GM18867 (cell line): ENCODE measurements at regions not wholly inside any gene's neighbourhood (a gene's known extent, or its start where the extent isn't known, plus 50 kb on each side); places are given as distances from the start of the nearest gene placed in this dataset.
"Not testable (repeated sequence)": the region's sequence is repeated elsewhere in the genome, so short reads cannot be mapped to it uniquely, and the experiment has no call there.

Experiments used
- ATAC-seq: cut with Tn5 transposase; IDR thresholded peaks from one replicate; pipeline ENCODE4 v1.9.1; 2021; ENCODE audit warnings: mild to moderate bottlenecking, moderate library complexity; ENCODE audit not compliant: unreplicated experiment

GRCh38 chr12:67070307-67070600, 198.9 kb upstream of the CAND1 start:
- ATAC-seq = no peak

DNA sequence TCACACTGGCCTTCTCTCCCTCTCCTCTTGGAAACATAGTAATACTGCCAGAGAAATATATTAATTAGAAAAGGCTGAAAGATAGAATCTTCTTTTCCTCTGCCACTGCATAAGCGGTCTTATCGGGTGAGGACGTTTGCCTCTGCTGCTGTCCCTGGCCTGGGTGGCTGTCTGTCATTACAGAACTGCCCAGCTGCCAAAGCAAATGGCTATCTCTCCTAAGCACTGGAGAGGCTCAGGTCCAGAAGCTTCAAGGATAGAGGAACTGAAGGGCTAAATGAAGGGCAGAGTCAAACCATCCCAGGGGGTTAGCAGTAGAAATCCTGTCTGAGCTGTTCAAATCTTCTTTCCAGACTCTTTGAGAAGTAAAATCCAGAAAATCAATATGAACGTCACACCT, 198.6 kb upstream of the CAND1 start:
- ATAC-seq = no peak

DNA sequence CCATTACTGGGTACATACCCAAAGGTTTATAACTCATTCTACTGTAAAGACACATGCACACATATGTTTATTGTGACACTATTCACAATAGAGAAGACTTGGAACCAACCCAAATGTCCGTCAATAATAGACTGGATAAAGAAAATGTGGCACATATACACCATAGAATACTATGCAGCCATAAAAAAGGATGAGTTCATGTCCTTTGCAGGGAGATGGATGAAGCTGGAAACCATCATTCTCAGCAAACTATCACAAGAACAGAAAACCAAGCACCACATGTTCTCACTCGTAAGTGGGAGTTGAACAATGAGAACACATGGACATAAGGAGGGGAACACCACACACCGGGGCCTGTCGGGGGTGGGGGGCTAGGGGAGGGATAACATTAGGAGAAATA, 196.9 kb upstream of the CAND1 start:
- ATAC-seq = not testable (repeated sequence)

DNA sequence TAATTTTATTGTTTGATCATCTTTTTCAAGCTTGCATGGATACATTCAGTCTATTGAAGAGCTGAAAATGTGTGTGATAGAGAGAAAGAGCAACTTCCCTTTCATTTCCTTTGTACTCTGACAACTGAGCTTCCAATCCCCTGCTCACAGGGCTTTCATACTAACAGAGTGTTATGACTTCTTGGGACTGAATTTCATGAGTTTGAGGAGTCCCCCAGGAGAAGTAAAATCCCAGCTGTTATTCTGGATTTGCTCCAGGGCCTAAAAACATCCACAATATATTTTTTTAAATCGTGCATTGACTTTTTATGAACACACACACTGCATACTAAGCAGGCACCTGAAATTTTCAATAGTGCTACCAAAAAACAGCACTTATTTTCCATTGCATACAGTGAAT, 195.8 kb upstream of the CAND1 start:
- ATAC-seq = no peak

DNA sequence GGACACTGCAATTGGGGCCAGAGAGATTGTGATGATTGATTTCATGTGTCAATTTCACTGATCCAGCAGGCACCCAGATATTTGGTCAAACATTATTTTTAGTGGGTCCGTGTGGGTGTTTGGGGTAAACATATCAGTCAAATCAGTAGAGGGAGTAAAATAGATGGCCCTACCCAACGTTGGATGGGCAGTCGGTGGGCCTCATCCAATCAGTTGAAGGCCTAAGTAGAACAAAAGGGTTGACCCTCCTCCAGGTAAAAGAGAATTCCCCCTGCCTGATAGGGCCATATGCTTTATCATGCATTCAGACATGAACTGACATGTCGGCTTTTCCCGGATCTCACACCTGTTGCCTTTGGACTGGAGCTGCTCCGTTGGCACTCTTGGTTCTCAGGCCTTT, 195.1 kb upstream of the CAND1 start:
- no peak for ATAC-seq

DNA sequence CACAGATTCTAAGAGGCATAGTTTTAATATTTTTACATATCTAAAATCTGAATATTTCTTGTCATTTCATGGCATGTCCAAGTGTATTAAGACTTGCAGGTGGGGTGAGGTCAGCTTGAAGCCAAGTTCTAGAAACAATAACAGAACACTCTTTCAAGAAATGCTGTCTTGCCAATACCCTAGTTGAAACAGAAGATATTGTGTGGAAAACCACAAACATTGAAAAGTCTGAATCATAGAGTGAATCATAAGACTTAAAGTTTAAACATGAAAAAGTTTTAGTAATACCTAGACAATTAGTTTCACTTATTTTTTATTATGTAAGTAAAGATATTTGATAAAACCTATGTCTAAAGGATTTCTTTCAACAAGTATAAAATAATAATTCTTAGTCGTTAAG, 191.5 kb upstream of the CAND1 start:
- ATAC-seq = no peak

- ATAC-seq = no peak
Observed at GRCh38 chr12:67078957-67079356, 190.2 kb upstream of the CAND1 start.

DNA sequence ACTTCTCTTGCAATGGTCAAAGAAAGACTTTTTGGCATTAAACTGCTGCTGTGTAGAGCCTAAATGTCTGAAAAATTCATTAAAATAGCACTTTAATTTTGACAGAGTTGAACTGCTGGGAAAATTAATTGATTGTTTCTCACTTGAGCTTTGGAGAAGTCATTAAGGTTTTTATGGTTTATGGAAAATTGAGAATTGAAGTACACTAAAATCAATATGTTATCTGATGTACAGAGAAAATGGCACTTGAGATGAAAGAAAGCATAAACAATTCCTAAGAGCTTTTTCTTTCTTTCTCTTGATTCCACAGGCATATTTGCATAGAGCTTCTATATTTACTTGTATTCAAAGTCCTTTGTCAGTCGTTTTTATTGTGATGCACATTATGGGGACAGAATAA, 188.5 kb upstream of the CAND1 start:
- ATAC-seq = no peak

DNA sequence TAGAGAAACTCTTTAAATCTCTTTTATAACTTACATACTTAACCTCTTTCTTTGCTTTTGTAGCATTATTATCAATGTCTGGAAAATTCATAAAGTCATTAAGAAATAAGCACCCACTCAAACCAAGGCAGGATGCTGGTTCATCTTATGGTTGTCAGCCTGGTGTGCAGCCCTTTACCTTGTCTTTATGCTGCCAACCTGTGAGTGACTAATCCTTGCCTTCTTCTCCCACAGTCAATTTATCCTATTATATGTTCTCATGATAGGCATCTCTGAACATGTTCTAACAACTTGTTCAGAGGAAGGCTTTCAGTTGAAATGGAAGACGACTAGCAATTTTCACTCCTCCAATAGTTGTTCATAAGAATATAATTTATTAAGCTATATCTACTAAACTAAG, 186.9 kb upstream of the CAND1 start:
- no peak for ATAC-seq

- ATAC-seq = no peak
Observed at GRCh38 chr12:67085699-67086098, 183.5 kb upstream of the CAND1 start.

DNA sequence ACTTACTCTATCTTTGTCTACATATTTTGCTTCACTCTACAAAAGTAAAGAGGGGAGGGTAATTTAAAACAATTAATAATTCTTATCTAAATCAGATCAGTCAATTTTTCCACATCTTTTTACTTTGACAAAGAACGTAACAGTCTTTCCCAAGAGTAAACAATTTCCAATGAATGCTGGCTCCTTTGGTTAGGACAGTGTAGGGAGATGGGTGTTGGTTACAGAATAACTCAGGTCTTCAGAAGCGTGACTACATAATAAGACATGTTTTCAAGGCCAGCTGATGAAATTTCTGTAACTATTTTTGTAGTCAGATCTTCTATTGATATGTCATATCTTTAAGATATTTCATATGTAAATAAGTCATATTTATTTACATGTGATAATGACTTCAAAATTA, 183.0 kb upstream of the CAND1 start:
- ATAC-seq = no peak

GRCh38 chr12:67088401-67089118, 180.6 kb upstream of the CAND1 start:
- ATAC-seq = no peak

- no peak for ATAC-seq
Observed at GRCh38 chr12:67091204-67091603, 178.0 kb upstream of the CAND1 start.

GRCh38 chr12:67091678-67092077, 177.5 kb upstream of the CAND1 start:
- no peak for ATAC-seq

GRCh38 chr12:67092934-67093333, 176.2 kb upstream of the CAND1 start:
- ATAC-seq = not testable (repeated sequence)

DNA sequence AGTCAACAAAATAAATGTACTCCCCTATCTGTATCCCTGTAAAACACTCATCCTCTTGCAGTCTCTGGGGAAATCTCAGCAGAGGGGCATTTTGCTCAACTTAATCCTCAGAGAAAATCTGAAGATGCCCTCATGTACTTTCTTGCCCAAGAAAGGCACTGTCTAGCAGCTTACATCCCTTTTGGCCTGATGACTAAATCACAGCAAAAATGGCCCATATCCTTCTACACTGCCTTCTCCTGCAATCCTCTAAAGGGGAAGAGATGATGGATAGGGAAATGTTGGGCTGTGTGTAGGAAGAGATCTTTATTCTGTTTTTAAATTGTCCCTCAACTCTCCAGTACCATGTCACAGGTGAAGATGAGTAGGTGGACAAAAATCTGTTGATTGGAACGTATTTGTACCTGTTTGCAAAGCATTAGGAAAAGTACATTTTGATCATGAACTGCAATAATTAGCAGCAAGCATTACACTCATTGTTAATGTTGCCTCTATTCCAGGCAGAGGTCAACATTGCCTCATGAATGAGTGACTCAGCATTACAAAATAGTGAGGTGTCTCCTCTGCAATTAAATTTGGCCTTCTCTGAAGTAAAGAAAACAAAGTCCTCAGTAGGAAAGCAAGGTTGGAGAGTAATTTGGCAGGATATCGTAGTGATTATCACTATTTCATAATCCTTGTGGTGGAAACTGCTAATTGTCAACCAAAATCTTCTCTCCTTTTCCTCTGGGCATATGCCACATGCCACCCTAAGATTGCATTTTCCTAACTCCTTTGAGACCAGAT, 172.4 kb upstream of the CAND1 start:
- no peak for ATAC-seq

- ATAC-seq = no peak
Observed at GRCh38 chr12:67099858-67100257, 169.3 kb upstream of the CAND1 start.

GRCh38 chr12:67103521-67103920, 165.6 kb upstream of the CAND1 start:
- no peak for ATAC-seq

DNA sequence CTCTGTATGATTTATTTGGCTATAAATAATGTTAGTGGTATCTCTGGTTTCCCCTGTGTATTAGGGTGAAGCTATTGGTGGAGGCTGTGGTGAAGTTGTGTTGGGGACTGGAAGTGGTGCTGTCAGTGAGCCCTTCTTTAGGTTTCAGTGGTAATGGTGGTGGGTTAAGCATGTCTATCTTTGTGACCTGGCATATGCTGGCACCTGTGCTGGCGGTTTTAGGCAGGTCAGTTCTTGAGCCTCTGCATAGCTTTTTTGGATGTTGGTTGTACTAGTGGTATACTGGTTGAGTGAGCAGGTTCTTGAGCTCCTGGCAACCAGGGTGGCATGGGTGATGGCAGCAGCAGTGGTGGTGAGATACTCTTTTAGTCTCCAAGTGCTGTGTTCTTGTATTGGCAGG, 161.9 kb upstream of the CAND1 start:
- ATAC-seq = no peak

DNA sequence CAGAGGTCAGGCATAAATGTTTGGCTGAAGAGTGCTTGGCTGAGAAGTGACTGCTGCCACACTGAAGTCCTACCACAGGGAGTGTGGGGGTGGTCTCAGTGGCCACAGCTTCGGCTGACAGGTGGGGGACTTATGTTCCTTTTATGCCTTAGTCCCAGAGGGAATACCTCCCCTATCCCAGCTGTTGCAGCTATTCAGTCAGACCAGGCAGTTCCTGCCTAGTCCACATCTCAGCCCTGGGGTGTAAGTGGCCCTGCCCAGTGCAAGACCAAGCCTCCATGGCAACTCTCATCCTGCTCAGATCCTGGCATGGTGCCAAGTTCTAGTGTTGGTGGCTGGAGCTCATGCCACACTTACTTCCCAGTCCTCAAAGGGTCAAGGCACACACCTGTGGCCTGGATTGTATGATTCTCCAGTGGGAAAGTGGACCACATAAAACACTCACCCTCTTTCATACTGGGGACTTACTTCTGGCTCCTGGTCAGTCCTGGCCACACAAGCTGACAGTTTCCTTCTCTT, 161.3 kb upstream of the CAND1 start:
- ATAC-seq = no peak

GRCh38 chr12:67110345-67110744, 158.8 kb upstream of the CAND1 start:
- ATAC-seq = not testable (repeated sequence)

- no peak for ATAC-seq
Observed at GRCh38 chr12:67111182-67111581, 158.0 kb upstream of the CAND1 start.
